Neuron (in vitro differentiated cells): ENCODE measurements at regions not wholly inside any gene's neighbourhood (a gene's known extent, or its start where the extent isn't known, plus 50 kb on each side); places are given as distances from the start of the nearest gene placed in this dataset.

Experiments
- H2AFZ ChIP-seq: one replicate; pipeline ENCODE4 v1.6.1; 2013; ENCODE audit warnings: low read depth, mild to moderate bottlenecking, inconsistent platforms, low read length, moderate library complexity
- H3K27me3 ChIP-seq: one replicate; pipeline ENCODE4 v1.6.1; 2013; ENCODE audit warnings: low read length; ENCODE audit not compliant: insufficient read depth
- H3K36me3 ChIP-seq: one replicate; pipeline ENCODE4 v1.6.1; 2013; ENCODE audit warnings: low read length; ENCODE audit not compliant: insufficient read depth
- H3K4me1 ChIP-seq: one replicate; pipeline ENCODE4 v1.6.1; 2013; ENCODE audit warnings: low read length; ENCODE audit not compliant: insufficient read depth
- H3K4me3 ChIP-seq: 2 replicates; pipeline ENCODE4 v1.5.1; 2013; ENCODE audit warnings: mild to moderate bottlenecking, low read length, moderate library complexity
- H3K9me3 ChIP-seq: one replicate; pipeline ENCODE4 v1.6.1; 2013; ENCODE audit warnings: low read length

DNA sequence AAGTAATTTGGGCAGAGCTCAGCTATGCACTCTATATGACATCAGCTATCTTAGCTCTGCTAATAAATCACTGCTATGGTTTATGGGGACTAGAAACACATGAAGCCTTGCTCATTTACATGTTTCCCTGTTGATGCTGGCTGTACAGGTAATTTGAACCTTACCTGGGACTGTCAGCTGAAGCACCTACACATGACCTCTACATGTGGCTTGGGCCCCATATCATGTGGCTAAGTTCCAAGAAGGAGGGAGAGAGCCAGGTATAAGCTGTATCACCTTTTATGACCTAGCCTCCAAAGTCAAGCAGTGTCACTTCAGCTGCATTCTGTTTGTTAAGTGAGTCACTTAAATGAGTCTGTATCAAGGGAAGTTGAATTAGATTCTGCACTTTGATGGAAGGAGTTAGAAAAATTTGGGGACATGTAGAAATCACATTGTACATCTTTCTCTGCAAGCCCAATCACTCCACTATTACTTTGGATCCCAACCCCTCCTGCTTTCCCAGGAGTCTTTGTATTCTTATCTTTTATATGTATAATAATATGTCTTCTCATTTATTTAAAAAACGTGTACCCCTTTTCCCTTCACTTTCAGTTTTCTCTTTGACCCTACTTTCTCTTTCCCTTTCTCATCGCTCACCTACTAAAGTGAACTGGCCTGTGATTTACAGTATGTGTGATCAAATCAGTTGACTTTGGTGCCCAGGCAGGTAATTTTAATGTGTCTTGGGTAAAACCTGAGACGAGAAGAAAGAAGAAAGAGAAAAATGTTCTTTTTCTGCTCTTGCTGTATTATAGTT is 53.4 kb upstream of the PRKACB start:
- H3K4me1 ChIP-seq, result peaks cover 4% of the 10 kb centered on the region
- no peak overlapping the region for H2AFZ ChIP-seq
- H3K27me3 ChIP-seq, result no peaks in the 10 kb centered on the region
- no peaks in the 10 kb centered on the region for H3K36me3 ChIP-seq
- no peak overlapping the region for H3K4me3 ChIP-seq
- H3K9me3 ChIP-seq, result peaks cover 3% of the 10 kb centered on the region

DNA sequence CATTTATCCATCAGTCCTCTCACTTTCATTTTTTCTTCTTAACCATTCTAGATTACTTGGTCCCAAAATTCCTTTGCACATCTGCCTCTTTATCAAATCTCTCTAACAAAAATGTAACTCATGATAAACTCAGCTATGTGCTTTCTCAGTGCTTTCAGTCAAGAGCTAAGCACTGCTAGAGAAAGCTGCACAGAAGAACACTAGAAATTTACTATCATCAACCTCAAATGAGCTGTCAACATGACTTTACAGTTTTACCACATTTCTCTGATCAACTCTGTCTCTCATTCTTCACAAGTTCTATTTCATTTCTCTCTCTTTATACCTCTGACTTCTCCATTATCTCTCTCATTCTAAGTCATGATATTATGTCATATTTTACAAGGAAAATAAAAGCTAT is 54.2 kb upstream of the PRKACB start:
- no peak overlapping the region for H2AFZ ChIP-seq
- no peak overlapping the region for H3K4me3 ChIP-seq
- H3K9me3 ChIP-seq, result peaks cover 3% of the 10 kb centered on the region
- peaks cover 4% of the 10 kb centered on the region for H3K4me1 ChIP-seq
- H3K27me3 ChIP-seq, result no peaks in the 10 kb centered on the region
- H3K36me3 ChIP-seq, result no peaks in the 10 kb centered on the region

DNA sequence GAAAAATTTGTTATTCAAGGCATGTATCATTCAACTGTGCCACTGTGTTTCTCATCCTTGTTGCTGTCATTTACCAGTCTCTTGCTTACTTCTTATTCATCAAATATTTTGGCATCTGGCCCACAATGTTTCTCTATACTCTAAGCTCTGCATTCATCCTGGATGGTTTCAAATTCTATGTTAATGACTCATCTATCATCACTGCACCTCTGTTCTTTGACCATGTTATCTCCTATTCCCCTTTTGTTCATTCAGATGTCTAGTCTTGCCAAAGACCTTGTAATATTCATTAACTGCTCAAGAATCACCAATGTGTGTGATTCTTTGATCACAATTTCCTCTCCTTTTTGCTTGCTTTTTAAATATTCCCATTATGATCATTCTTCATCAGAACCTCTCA is 54.6 kb upstream of the PRKACB start:
- Histone ChIP-seq H3K4me1 (peaks cover 4% of the 10 kb centered on the region), H3K27me3 (no peaks in the 10 kb centered on the region), H2AFZ (no peak overlapping the region), H3K36me3 (no peaks in the 10 kb centered on the region), H3K4me3 (no peak overlapping the region), H3K9me3 (peaks cover 3% of the 10 kb centered on the region)

DNA sequence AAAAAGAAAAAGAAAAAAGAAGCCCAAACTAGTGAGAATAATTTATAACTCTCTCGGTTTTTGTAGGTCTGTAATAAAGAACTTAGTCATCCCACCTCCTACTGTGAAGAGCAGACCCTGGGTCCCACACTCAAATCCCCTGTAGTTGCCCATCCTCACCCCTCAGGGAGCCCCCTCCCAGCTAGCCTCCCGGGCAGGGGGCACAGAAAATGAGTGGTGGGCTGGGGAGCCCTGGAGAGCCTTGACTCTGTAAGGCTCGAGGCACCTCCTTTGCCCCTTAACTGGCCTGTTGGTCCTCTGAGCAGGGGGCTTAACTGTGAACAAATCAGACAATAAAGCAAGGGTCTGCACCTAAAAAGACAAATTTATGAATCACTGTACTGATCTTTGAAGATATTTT is 57.5 kb upstream of the PRKACB start:
- Histone ChIP-seq H3K36me3 (no peaks in the 10 kb centered on the region), H3K27me3 (no peaks in the 10 kb centered on the region), H2AFZ (no peak overlapping the region), H3K4me1 (peaks cover 6% of the 10 kb centered on the region), H3K9me3 (peaks cover 3% of the 10 kb centered on the region), H3K4me3 (no peak overlapping the region)

DNA sequence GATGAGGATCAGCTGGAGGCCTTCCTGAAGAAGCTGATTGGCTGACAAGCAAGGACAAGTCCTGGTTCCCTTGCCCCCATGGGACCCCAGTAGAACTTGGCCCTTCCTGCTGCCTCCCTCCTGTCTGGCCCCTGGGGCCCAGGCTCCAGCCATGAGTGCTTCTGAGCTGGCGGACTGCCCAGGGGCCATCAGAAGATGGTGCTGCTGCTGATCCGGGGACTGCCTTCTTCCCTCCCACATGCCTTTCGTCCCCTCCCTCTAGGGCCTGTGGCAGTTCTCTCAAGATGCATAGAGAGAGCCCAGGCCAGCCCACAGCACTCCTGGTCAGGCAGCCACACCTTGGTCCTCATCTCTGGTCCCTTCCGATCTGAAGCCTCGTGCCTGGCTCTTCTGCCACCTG is 57.9 kb upstream of the PRKACB start:
- no peak overlapping the region for H2AFZ ChIP-seq
- peaks cover 3% of the 10 kb centered on the region for H3K9me3 ChIP-seq
- no peak overlapping the region for H3K4me3 ChIP-seq
- no peaks in the 10 kb centered on the region for H3K36me3 ChIP-seq
- no peaks in the 10 kb centered on the region for H3K27me3 ChIP-seq
- peaks cover 6% of the 10 kb centered on the region for H3K4me1 ChIP-seq

DNA sequence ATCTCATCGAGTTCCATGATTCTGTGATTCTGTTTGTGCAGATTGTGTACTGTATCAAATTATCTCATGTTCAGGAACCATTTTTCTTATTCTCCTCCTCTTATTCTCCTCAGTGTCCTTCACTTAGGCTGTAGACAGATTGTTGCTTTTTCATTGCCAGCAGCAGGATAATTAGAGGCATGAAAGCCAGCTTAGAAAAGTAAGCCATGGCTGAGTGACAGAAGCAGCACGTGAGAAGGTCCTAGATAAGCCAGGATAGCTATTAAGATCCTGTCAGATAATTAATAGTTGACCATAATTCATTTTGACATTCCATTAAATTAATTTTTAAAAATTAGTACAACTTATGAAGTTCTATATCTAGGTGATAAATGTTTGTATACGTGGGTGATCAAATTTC is 60.8 kb upstream of the PRKACB start:
- Histone ChIP-seq H3K27me3 (no peaks in the 10 kb centered on the region), H3K9me3 (peaks cover 3% of the 10 kb centered on the region), H3K4me1 (peaks cover 10% of the 10 kb centered on the region), H2AFZ (no peak overlapping the region), H3K36me3 (no peaks in the 10 kb centered on the region), H3K4me3 (no peak overlapping the region)

DNA sequence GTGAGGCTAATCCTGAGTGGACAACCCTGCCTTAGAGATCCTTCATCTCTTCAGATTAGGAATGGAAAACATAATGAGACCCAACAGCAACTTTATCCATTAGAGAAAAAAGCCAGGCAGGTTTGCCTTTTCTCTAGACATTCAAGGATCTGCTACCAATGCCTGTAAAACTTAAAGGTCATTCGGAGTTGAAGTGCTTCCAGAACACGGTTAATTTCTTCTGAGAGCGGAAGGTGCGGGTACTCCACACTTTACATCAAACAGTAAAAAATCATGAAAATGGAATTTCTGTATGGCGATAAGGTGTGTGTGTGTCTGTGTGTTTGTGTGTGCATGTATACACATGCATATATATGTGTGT is 65.2 kb upstream of the PRKACB start:
- Histone ChIP-seq H3K4me3 (peak overlapping the region; percentile 80), H3K4me1 (peaks cover 14% of the 10 kb centered on the region), H2AFZ (peak overlapping the region; percentile 96), H3K27me3 (no peaks in the 10 kb centered on the region), H3K9me3 (no peaks in the 10 kb centered on the region), H3K36me3 (no peaks in the 10 kb centered on the region)

DNA sequence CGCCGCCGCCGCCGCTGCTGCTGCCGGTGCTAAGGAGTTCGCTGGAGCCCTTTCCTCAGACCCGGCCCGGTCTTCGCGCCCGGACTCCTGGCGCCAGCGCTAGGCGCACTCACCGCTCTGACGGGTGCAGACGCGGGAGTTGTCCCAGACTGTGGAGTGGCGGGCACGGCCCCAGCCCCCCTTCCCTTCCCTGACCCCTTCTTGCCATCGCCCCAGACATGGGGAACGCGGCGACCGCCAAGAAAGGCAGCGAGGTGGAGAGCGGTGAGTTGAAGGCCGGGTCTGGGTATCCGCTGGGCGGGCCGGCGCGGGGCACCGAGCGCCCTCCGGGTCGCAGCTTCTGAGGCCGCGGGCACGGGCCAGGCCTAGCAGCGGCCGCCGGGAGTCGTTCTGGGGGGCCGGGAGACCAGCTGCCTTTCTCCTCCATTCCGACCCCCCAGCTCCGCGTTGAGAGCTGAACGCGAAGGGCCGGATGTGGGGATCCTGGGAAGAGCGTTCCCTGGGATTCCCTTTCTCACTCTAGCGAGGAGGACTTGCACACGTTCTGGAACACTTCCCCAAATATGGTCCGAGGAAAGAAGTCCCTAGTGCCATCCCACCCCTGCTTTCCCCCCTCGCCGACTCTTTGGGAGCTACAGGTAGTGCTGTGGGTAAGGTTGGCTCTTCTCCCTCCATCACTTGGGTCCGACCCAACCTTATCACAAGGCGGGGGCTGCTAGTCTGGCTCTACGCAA is 65.8 kb upstream of the PRKACB start:
- H3K9me3 ChIP-seq, result no peaks in the 10 kb centered on the region
- peak overlapping the region; percentile 80 for H3K4me3 ChIP-seq
- no peaks in the 10 kb centered on the region for H3K36me3 ChIP-seq
- peaks cover 14% of the 10 kb centered on the region for H3K4me1 ChIP-seq
- H2AFZ ChIP-seq, result peak overlapping the region; percentile 96
- no peaks in the 10 kb centered on the region for H3K27me3 ChIP-seq

DNA sequence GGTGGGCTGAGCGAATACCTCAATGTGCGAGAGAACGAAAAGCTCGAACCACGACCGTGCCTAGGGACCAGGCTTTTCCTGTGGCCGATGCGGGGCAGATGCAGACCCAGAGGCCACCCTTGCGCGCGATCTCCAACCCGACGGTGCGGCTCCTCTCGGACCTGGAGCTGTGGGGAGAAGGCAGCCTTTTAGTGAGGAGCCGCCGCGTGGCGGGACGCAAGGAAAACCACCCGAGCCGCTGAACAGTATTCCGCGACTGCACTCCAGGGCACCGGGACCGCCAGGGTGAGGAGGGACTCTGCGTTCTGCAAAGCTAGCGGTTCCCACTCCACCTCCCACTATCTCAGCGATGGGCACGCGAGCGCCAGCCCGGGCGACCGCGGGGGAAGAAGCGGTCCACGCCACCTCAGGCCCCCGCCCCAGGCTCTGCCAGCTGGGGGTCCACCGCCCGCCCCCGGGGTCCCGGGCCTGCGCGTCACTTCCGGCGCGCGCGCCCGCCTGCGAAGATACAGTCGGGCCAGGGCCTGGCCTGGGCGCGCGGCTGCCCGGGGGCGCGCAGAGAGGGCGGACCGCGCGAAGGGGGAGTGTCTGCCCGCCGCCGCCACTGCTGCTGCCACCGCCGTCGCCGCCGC is 66.5 kb upstream of the PRKACB start:
- Histone ChIP-seq H3K4me1 (peaks cover 12% of the 10 kb centered on the region), H3K4me3 (peak overlapping the region; percentile 80), H3K9me3 (no peaks in the 10 kb centered on the region), H2AFZ (peak overlapping the region; percentile 96), H3K27me3 (no peaks in the 10 kb centered on the region), H3K36me3 (no peaks in the 10 kb centered on the region)

DNA sequence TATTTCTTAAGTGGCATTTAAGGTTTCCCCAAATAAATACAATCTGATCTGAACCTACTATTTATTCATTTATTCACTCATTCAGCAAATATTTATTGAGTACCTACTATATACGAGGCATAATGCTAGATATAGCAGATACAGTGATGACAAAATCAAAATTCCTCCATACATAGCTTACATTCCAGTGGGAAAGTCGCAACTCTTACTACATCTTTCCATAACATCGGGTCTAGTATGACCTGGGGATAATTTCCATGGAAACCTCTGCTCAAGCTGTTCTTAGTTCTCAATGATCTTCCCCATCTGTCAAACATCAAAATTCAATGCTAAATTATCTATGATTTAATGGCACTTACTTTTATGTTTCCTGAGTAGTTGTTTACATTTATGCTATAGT is 70.8 kb upstream of the PRKACB start:
- Histone ChIP-seq H3K4me1 (peaks cover 4% of the 10 kb centered on the region), H3K27me3 (no peaks in the 10 kb centered on the region), H2AFZ (no peak overlapping the region), H3K9me3 (peaks cover 3% of the 10 kb centered on the region), H3K36me3 (no peaks in the 10 kb centered on the region), H3K4me3 (no peak overlapping the region)

DNA sequence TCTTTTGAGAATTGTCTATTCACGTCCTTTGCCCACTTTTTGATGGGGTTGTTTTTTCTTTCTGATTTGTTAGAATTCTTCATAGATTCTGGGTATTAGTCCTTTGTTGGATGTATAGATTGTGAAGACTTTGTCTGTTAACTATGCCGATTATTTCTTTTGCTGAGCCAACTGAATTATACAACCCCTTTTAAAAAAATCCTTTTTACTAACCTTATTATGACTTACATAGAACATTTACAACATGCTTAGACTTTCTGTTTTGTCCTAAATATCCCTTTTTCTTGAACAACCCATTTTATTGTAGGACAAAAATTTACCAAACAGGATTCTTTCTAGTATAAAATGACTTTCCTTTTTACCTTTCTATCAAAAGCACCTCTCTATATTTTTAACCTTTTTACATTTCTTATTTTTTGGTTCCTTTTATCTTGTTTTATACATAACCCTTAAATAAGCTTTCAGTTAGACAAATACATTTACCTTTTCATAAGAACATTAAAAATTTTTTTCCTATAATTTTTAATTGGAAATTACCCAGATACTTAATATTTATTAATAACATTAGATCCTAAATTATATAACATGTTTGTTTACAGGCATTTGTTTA is 70.4 kb upstream of the TTLL7 start:
- no peak overlapping the region for H3K4me3 ChIP-seq
- H3K27me3 ChIP-seq, result peaks cover 2% of the 10 kb centered on the region
- no peaks in the 10 kb centered on the region for H3K4me1 ChIP-seq
- H2AFZ ChIP-seq, result no peak overlapping the region
- peaks cover 6% of the 10 kb centered on the region for H3K9me3 ChIP-seq
- H3K36me3 ChIP-seq, result no peaks in the 10 kb centered on the region

DNA sequence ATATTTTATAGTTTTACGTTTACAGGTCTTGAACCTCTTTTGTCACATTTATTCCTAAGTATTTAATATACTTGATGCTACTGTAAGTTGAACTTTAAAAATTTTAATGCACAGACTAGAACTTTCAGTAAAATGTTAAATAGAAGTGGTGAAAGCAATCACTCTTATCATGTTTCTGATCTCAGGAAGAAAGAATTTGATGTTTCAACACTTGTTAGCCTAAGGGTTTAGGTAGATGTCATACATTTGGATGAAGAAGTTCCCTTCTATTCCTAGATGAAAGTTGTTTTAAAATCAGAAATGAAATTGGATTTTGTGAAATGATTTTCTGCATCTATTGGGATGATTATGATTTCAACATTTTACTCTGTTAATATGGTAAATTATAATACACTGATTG is 63.6 kb upstream of the TTLL7 start:
- H3K27me3 ChIP-seq, result peaks cover 2% of the 10 kb centered on the region
- peaks cover 3% of the 10 kb centered on the region for H3K9me3 ChIP-seq
- H2AFZ ChIP-seq, result no peak overlapping the region
- H3K4me1 ChIP-seq, result no peaks in the 10 kb centered on the region
- no peak overlapping the region for H3K4me3 ChIP-seq
- no peaks in the 10 kb centered on the region for H3K36me3 ChIP-seq

DNA sequence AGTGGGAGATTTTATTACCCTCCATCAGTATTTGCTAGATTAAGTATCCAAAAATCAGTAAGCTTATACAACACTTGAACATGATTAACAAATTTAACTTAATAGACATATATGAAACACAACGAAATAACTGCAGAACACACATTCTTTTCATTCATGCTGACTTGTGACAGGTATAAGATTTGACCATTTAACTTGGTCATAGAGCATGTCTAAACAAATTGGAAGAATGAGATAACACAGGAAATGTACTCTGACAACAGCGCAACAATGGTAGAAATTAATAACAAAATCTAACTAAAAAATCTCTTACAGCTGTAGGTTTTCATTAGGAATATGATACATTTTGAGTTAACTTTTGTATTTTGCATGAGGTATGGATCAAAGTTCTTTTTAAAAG is 62.4 kb upstream of the TTLL7 start:
- H3K36me3 ChIP-seq, result no peaks in the 10 kb centered on the region
- no peaks in the 10 kb centered on the region for H3K4me1 ChIP-seq
- no peak overlapping the region for H3K4me3 ChIP-seq
- no peaks in the 10 kb centered on the region for H3K9me3 ChIP-seq
- no peak overlapping the region for H2AFZ ChIP-seq
- H3K27me3 ChIP-seq, result no peaks in the 10 kb centered on the region
